ENCODE measurements at regions not wholly inside any gene's neighbourhood (a gene's known extent, or its start where the extent isn't known, plus 50 kb on each side); places are given as distances from the start of the nearest gene placed in this dataset.
A peak's percentile ranks its signal among the peaks of the same experiment; 100 is the strongest.
"Not testable (repeated sequence)": the region's sequence is repeated elsewhere in the genome, so short reads cannot be mapped to it uniquely, and the experiment has no call there.

- DNase-seq = no peak
These were observed 131.2 kb upstream of the TBX3 start for GRCh38 chr12:114815026-114815795.

DNA sequence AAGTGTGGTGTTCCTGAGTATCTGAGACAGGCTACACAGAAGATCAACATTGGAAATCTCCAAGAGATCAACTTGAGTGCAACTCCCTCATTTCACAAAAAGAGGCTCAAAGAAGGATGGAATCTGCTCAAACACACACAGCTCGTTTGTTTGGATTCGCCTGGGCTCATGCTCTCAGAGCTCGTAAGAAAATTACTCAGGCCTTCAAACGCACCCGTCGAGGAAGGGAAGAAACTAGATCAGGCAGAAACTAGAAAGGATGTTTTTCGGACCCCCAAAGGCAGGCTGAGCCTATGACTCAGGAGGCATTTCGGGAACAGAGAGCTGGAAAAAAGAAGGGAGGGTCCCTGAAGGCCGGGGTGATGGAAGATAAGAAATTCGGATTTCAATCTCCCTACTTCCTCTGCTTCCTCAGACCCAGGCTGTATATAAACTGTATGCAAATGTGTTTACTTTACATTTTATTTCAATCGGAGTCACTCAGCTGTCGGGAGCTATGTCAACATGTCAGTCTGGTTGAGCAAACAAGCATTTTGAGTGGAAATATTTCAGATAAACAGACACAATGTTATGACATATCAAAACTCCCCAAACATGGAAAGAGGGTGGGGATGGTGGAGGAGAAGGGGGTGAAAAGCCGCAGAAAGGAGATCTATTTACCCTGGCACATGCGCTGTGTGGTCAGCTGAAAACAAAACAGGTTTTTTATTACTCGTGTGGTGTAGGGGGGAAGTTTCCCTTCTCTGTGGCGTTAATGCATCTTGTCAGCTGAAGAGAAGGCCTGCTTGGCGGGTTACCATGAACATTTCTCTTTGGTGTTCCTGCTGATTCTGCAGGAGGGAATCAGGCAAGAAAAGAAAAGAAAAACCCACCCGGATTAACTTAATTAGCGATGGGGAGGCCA, 129.1 kb upstream of the TBX3 start:
- peak; percentile 44 to 47 for DNase-seq

DNA sequence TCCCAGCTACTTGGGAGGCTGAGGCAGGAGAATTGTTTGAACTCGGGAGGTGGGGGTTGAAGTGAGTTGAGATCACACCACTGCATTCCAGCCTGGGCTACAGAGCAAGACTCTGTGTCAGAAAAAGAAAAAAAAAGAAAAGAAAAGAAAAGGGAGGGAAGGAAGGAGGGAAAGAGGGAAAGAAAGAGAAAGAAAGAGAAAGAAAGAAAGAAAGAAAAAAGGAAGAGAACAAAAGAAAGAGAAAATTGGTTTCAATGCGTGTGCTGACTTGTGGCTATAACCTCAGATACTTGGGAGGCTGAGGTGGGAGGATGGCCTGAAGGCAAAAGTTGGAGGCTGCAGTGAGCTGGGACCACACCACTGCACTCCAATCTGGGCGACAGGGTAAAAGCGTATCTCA, 128.4 kb upstream of the TBX3 start:
- DNase-seq = no peak

- DNase-seq = no peak
These were observed 125.1 kb upstream of the TBX3 start for GRCh38 chr12:114809097-114809496.

GRCh38 chr12:114801381-114801780, 117.4 kb upstream of the TBX3 start:
- DNase-seq = not testable (repeated sequence)

DNA sequence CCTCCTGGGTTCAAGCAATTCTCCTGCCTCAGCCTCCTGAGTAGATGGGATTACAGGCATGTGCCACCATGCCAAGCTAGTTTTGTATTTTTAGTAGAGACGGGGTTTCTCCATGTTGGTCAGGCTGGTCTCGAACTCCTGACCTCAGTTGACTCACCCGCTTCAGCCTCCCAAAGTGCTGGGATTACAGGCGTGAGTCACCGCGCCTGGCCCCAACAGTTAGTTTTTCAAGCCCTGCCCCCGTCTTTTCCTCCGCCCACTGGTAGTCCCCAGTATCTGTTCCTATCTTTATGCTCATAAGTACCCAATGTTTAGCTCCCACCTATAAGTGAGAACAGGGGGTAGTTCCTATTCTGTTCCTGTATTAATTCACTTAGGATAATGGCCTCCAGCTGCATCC, 116.6 kb upstream of the TBX3 start:
- not testable (repeated sequence) for DNase-seq

DNA sequence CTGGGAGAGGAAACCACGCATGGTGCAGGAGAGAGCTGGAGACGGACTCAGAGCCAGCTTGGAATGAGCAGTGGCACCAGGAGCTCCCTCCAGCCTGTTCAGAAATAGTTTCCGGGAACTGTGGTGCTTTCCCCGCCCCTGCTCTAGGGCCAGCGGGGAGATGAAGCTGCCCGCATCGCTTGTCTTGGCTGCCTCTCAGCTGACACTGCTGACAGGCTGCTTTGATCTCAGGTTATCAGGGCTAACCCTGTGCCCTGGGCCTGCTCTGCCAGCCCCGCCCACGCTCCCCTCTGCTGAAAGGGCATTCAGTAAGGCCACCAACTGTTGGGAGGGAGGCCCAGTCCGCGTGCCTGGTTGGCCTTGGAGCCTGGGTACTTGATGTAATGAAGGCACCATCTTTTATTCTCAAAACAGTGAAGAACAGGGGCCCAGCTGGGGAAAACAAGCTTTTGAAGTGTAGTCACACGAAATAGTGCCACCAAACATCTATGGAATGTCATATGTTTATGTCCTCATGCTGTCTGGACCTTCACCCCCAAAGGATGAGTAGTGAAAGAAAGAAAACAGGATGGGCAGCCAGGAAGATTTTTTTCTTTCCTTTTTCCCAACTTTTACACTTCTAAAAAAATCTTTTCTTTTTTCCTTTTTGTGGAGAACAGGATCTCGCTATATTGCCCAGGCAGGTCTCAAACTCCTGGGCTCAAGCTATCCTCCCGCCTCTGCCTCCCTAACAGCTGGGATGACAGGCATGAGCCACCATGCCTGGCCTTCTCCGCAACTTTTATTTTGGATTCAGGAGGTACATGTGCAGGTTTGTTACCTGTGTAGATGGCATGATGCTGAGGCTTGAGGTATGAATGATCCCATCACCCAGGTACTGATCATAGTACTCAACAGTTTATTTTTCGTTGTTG, 115.9 kb upstream of the TBX3 start:
- DNase-seq = peak; percentile 52 to 61

GRCh38 chr12:114794049-114794558, 110.1 kb upstream of the TBX3 start:
- DNase-seq = no peak

DNA sequence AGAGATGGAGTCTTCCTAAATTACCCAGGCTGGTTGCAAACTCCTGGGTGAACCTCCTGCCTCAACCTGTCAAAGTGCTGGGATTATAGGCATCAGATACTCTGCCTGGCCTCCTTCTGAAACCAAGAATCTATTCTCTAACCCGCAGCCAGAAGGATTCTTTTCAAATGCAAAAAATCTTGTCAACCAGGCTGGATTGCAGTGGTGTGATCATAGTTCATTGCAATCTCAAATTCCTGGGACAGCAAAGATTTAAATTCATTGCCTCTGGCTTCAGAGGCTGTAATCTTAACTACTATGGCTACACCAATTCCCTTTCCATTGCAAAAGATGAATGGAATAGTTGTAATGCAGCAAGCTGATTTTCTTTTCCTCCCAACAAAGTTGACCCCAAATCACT, 106.3 kb upstream of the TBX3 start:
- no peak for DNase-seq

DNA sequence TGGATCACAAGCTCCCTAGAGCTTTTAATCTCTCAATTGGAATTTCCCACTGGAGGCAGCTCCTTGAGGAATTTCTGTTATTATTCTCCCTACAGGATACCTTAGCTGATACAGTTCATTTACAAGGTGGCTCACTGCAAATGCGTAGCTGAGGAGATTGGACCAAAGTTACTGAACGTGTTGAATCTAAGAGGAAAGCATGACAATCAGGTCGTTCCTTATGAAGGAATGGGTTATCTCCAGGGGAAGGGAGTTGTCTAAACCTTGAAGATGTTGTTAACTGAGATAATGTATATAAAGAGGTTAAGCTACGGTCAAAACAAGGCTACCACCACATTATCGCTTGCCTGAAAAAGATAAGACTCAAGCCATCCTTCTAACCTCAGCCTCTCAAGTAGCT, 105.8 kb upstream of the TBX3 start:
- no peak for DNase-seq

DNA sequence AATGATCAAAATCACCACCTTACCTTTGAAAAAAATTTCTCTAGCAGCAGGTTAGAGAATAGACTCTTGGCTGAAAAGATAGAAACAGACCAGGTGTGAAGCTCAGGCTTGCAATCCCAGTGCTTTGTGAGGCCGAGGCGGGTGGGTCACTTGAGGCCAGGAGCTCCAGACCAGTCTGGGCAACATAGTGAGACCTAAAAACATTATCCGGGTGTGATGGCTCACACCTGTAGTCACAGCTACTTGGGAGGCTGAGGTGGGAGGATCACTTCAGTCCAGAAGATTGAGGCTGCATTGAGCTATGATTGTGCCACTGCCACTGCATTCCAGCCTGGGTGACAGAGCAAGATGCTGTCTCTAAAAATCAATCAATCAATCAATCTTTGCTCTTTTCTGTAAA, 105.3 kb upstream of the TBX3 start:
- no peak for DNase-seq

GRCh38 chr12:114784526-114784925, 100.6 kb upstream of the TBX3 start:
- no peak for DNase-seq

DNA sequence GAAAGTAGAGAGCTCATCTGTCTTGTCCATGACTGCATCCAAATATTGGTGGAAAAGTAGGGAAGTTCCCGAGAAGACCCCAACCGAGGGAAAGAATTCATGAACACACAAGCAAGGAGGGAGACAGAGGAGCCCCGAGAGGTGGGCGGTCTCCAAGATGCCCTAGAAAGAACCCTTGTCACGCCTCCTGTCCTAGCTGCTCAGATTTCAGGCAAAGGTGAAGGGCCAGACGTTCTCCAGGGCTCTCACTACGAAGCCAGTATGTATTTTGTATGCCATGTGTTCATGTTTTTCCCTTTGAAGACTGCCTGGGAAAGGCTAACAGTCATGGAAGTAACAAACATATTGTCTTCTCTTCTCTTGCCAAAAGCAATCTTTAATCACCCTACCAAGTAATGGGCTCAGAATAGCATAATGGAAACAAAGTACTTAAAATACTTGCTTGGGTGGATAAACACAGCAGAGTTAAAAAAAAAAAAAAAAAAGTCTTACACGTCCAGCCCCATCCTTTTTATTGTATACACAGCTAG, 99.2 kb upstream of the TBX3 start:
- DNase-seq = peak; percentile 67 to 69

- DNase-seq = no peak
These were observed 96.9 kb upstream of the TBX3 start for GRCh38 chr12:114780746-114781399.

DNA sequence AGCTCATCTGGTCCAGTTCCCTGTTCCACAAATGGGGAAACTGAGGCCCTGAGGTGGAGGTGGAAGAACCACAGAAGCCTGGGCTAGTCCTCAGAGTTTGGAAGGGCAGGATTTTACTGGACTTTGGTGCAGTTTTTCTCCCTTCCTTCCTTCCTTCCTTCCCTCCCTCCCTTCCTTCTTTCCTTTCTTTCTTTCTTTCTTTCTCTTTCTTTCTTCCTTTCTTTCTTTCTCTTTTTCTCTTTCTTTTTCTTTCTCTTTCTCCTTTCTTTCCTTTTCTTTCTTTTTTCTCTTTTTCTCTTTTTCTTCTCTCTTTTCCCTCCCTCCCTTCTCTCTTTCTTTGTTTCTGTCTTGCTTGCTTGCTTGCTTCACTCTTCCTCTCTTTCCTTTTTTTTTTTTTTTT, 95.7 kb upstream of the TBX3 start:
- no peak for DNase-seq

- DNase-seq = no peak
These were observed 95.2 kb upstream of the TBX3 start for GRCh38 chr12:114779186-114779585.

GRCh38 chr12:114776731-114777442, 92.9 kb upstream of the TBX3 start:
- DNase-seq = no peak

GRCh38 chr12:114774699-114775098, 90.7 kb upstream of the TBX3 start:
- DNase-seq = no peak

- DNase-seq = no peak
These were observed 90.2 kb upstream of the TBX3 start for GRCh38 chr12:114774197-114774596.

DNA sequence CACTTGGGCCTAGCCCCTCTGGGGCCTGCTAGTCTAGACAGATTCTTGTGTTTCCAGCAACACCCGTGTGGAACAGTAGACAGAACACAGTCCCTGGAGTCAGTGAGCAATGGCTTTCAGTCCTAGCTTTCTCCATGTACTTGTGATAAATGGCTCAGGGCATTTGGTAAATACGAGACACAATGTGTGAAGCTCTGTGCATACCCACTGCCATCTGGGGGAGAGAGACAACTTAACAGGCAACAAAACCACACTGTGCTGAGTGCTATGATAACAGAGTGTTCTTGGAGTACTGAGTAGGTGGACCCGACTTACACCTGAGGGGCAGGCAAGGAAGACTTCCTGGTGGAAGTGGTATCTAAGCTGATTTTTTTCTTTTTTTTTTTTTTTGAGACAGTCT, 86.3 kb upstream of the TBX3 start:
- no peak for DNase-seq

All from right lung (tissue), 2 donors.